MCF 10A (cell line): ENCODE measurements at regions not wholly inside any gene's neighbourhood (a gene's known extent, or its start where the extent isn't known, plus 50 kb on each side); places are given as distances from the start of the nearest gene placed in this dataset.
A peak's percentile ranks its signal among the peaks of the same experiment; 100 is the strongest.
"Not testable (repeated sequence)": the region's sequence is repeated elsewhere in the genome, so short reads cannot be mapped to it uniquely, and the experiment has no call there.

Source experiments
- BruUV-seq: library from RNA; stranded (reverse); fragments of 400-500 nt; replicated peaks from 2 replicates; lab custom pipeline; 2021; lab: Mats Ljungman, UMichigan
- CTCF ChIA-PET: fragments of 300-600 bp; sonication (Branson Sonifier 250); formaldehyde crosslinking; extraction: SDS; loops from one replicate; lab custom pipeline; 2021; ENCODE audit warnings: antibody characterized with exemption, inconsistent platforms; lab: Yijun Ruan, JAX
- POLR2A ChIA-PET: fragments of 300-600, 350-650 bp; sonication (Branson Sonifier 250); formaldehyde crosslinking; extraction: SDS; loops from one replicate; lab custom pipeline; 2020; ENCODE audit warnings: antibody characterized with exemption, inconsistent platforms; lab: Yijun Ruan, JAX
- DNase-seq: peaks from one replicate; pipeline ENCODE4 v3.0.0-alpha.2; 2018; ENCODE audit not compliant: unreplicated experiment
- H3K27ac Mint-ChIP-seq: one replicate; pipeline ENCODE4 v1.8.0; 2022; ENCODE audit warnings: mild to moderate bottlenecking, low read depth, mixed read lengths; ENCODE audit not compliant: unreplicated experiment
- H3K27me3 Mint-ChIP-seq: one replicate; pipeline ENCODE4 v1.8.0; 2022; ENCODE audit warnings: mixed read lengths; ENCODE audit not compliant: insufficient read depth, unreplicated experiment
- H3K36me3 Mint-ChIP-seq: one replicate; pipeline ENCODE4 v1.8.0; 2022; ENCODE audit warnings: mild to moderate bottlenecking, moderate library complexity, mixed read lengths; ENCODE audit not compliant: insufficient read depth, unreplicated experiment
- H3K4me1 Mint-ChIP-seq: one replicate; pipeline ENCODE4 v1.8.0; 2022; ENCODE audit warnings: mixed read lengths; ENCODE audit not compliant: insufficient read depth, unreplicated experiment
- H3K4me3 Mint-ChIP-seq: one replicate; pipeline ENCODE4 v1.8.0; 2022; ENCODE audit warnings: mild to moderate bottlenecking, moderate library complexity, mixed read lengths; ENCODE audit not compliant: unreplicated experiment
- H3K9me3 Mint-ChIP-seq: one replicate; pipeline ENCODE4 v1.8.0; 2022; ENCODE audit warnings: mixed read lengths; ENCODE audit not compliant: unreplicated experiment
- CTCF ChIP-seq: fragments of 200-600 bp; IDR thresholded peaks from one replicate; pipeline ENCODE4 v1.8.0; 2022; ENCODE audit warnings: antibody characterized with exemption, mild to moderate bottlenecking; ENCODE audit not compliant: unreplicated experiment
- intact Hi-C: fragments of 100-400 bp; cut with micrococcal nuclease; formaldehyde crosslinking; loops from 2 replicates; pipeline ENCODE4 v1.14.1; 2022

- peak; percentile 4 for DNase-seq
- CTCF ChIA-PET: no interaction called here
- Mint-ChIP-seq H3K36me3 (no peaks in the 10 kb centered on the region), H3K27ac (no peak overlapping the region), H3K27me3 (no peaks in the 10 kb centered on the region), H3K4me3 (no peak overlapping the region), H3K9me3 (no peaks in the 10 kb centered on the region), H3K4me1 (no peaks in the 10 kb centered on the region)
- intact Hi-C loops: no loop called here
- no peak for TF ChIP-seq CTCF
- POLR2A ChIA-PET: no interaction called here
- no TSS peak for BruUV-seq
Measured at GRCh38 chrX:138067415-138067814, 501.5 kb downstream of the ZIC3 start.

- intact Hi-C loops: no loop called here
- no peak for TF ChIP-seq CTCF
- H3K9me3 Mint-ChIP-seq: peaks cover 13% of the 10 kb centered on the region
- H3K36me3 Mint-ChIP-seq: no peaks in the 10 kb centered on the region
- no peaks in the 10 kb centered on the region for H3K27me3 Mint-ChIP-seq
- POLR2A ChIA-PET: no interaction called here
- H3K4me3 Mint-ChIP-seq: no peak overlapping the region
- no TSS peak for BruUV-seq
- no peaks in the 10 kb centered on the region for H3K4me1 Mint-ChIP-seq
- no peak overlapping the region for H3K27ac Mint-ChIP-seq
- no peak for DNase-seq
- CTCF ChIA-PET: no interaction called here
Measured at GRCh38 chrX:138073626-138074025, 507.7 kb downstream of the ZIC3 start.

- Mint-ChIP-seq H3K4me1 (no peaks in the 10 kb centered on the region), H3K9me3 (peaks cover 7% of the 10 kb centered on the region), H3K4me3 (no peak overlapping the region), H3K36me3 (no peaks in the 10 kb centered on the region), H3K27ac (no peak overlapping the region), H3K27me3 (no peaks in the 10 kb centered on the region)
- no peak for TF ChIP-seq CTCF
- DNase-seq: no peak
- intact Hi-C loops: no loop called here
- ChIA-PET CTCF (no interaction called here), POLR2A (interaction anchor here (0.6 kb wide), 1 partner anchor 35 kb away, joined by 3 read pairs; no protein-coding TSS in a partner anchor)
- BruUV-seq: no TSS peak
Measured at GRCh38 chrX:138082251-138082650, 516.3 kb downstream of the ZIC3 start.

- BruUV-seq: no TSS peak
- no peak for TF ChIP-seq CTCF
- no peaks in the 10 kb centered on the region for H3K36me3 Mint-ChIP-seq
- peaks cover 7% of the 10 kb centered on the region for H3K9me3 Mint-ChIP-seq
- DNase-seq: peak; percentile 23
- no peak overlapping the region for H3K27ac Mint-ChIP-seq
- H3K4me3 Mint-ChIP-seq: no peak overlapping the region
- H3K27me3 Mint-ChIP-seq: no peaks in the 10 kb centered on the region
- H3K4me1 Mint-ChIP-seq: no peaks in the 10 kb centered on the region
- ChIA-PET POLR2A (no interaction called here), CTCF (no interaction called here)
- intact Hi-C loops: no loop called here
Measured at GRCh38 chrX:138082896-138083295, 517.0 kb downstream of the ZIC3 start.

- H3K4me3 Mint-ChIP-seq, H3K27me3 Mint-ChIP-seq, H3K27ac Mint-ChIP-seq, BruUV-seq, DNase-seq, H3K4me1 Mint-ChIP-seq, CTCF ChIA-PET, H3K9me3 Mint-ChIP-seq, POLR2A ChIA-PET, H3K36me3 Mint-ChIP-seq, intact Hi-C loops: not testable (repeated sequence)
Measured at GRCh38 chrX:138110910-138111309, 545.0 kb downstream of the ZIC3 start.
